HCT116 (cell line): ENCODE measurements at regions not wholly inside any gene's neighbourhood (a gene's known extent, or its start where the extent isn't known, plus 50 kb on each side); places are given as distances from the start of the nearest gene placed in this dataset.

Experiments used
- ATAC-seq: fragments of 200-7000 bp; cut with Tn5 transposase; 2 replicates; pipeline ENCODE4 v1.9.1; 2020; ENCODE audit warnings: mild to moderate bottlenecking, moderate library complexity
- BruUV-seq: library from RNA; stranded (reverse); fragments of 400-500 nt; replicated peaks from 2 replicates; lab custom pipeline; 2021; lab: Mats Ljungman, UMichigan
- CTCF ChIA-PET: fragments of 300-600 bp; sonication (Branson Sonifier 250); formaldehyde crosslinking; loops from one replicate; lab custom pipeline; 2021; ENCODE audit warnings: antibody characterized with exemption; lab: Charles Lee
- POLR2A ChIA-PET: fragments of 300-600, 350-600 bp; sonication (Branson Sonifier 250); formaldehyde crosslinking; loops from one replicate; lab custom pipeline; 2021; ENCODE audit warnings: antibody characterized with exemption; lab: Charles Lee
- RAD21 ChIA-PET, 2 experiments: fragments of 300-600 bp; sonication (Branson Sonifier 250); formaldehyde crosslinking; loops; one replicate each; lab custom pipeline; 2023; ENCODE audit warnings: low total read pairs in 2 of 2; ENCODE audit not compliant: uncharacterized antibody in 2 of 2, unreplicated experiment in 2 of 2, low non-redundant PET in 1 of 2; lab: Charles Lee
- DNase-seq: peaks from one replicate; pipeline ENCODE4 v3.0.0-alpha.2; 2010; ENCODE audit warnings: low read depth, low spot score
- H2AFZ ChIP-seq: fragments of 200-600 bp; shearing (Covaris generic), sonication (generic); 2 replicates; pipeline ENCODE4 v1.6.1; 2017; ENCODE audit warnings: low read depth, mixed run types, mixed read lengths, antibody characterized with exemption, low read length; ENCODE audit not compliant: poor library complexity, severe bottlenecking
- H3K27ac ChIP-seq: 2 replicates; pipeline ENCODE4 v1.5.1; 2012; ENCODE audit warnings: low read depth, low read length
- H3K27me3 ChIP-seq: fragments of 200-600 bp; sonication (generic); 2 replicates; pipeline ENCODE4 v1.6.1; 2016; ENCODE audit warnings: mixed run types, low read length, mixed read lengths; ENCODE audit not compliant: insufficient read depth
- H3K36me3 ChIP-seq, 2 experiments: fragments of 200-500 bp in 1 of 2; fragments of 200-600 bp in 1 of 2; sonication (Bioruptor generic) in 1 of 2; sonication (generic) in 1 of 2; 2 replicates each; pipeline versions ENCODE4 v1.5.1 to v1.6.1; 2014 to 2016; ENCODE audit warnings: low read length in 2 of 2, inconsistent platforms in 1 of 2, mixed read lengths in 1 of 2, mixed run types in 1 of 2; ENCODE audit not compliant: insufficient read depth in 2 of 2, control insufficient read depth in 1 of 2
- H3K4me1 ChIP-seq, 2 experiments: fragments of 200-600 bp in 1 of 2; sonication (generic) in 1 of 2; 2 replicates each; pipeline versions ENCODE4 v1.5.1 to v1.6.1; 2012 to 2017; ENCODE audit warnings: low read length in 2 of 2, inconsistent platforms in 1 of 2, mild to moderate bottlenecking in 1 of 2, mixed read lengths in 1 of 2, mixed run types in 1 of 2, moderate library complexity in 1 of 2; ENCODE audit not compliant: insufficient read depth in 2 of 2, control insufficient read depth in 1 of 2
- H3K4me2 ChIP-seq: fragments of 200-600 bp; sonication (generic); 2 replicates; pipeline ENCODE4 v1.6.1; 2017; ENCODE audit warnings: mixed run types, low read length, mixed read lengths
- H3K4me3 ChIP-seq, 2 experiments: fragments of 200-600 bp in 1 of 2; sonication (generic) in 1 of 2; replicated peaks in 1 of 2; 2 replicates each; pipeline ENCODE4 v1.5.1; 2011 to 2016; ENCODE audit warnings: low read length in 2 of 2, control low read depth in 1 of 2, low read depth in 1 of 2, mild to moderate bottlenecking in 1 of 2, mixed read lengths in 1 of 2, mixed run types in 1 of 2
- H3K79me2 ChIP-seq: fragments of 200-600 bp; sonication (generic); 2 replicates; pipeline ENCODE4 v1.6.1; 2017; ENCODE audit warnings: mild to moderate bottlenecking, mixed run types, low read length, moderate library complexity, mixed read lengths; ENCODE audit not compliant: insufficient read depth
- H3K9ac ChIP-seq: fragments of 200-600 bp; sonication (generic); 2 replicates; pipeline ENCODE4 v1.6.1; 2016; ENCODE audit warnings: low read length, mixed read lengths
- H3K9me2 ChIP-seq: fragments of 200-600 bp; sonication (generic), shearing (Covaris generic); 2 replicates; pipeline ENCODE4 v1.6.1; 2017; ENCODE audit warnings: mixed run types, mild to moderate bottlenecking, moderate library complexity; ENCODE audit not compliant: insufficient read depth
- H3K9me3 ChIP-seq, 2 experiments: fragments of 200-500 bp in 1 of 2; fragments of 200-600 bp in 1 of 2; sonication (Bioruptor generic) in 1 of 2; sonication (generic) in 1 of 2; 2 replicates each; pipeline ENCODE4 v1.6.1; 2014 to 2017; ENCODE audit warnings: low read length in 2 of 2, mixed read lengths in 2 of 2, inconsistent platforms in 1 of 2, low read depth in 1 of 2, mild to moderate bottlenecking in 1 of 2, mixed run types in 1 of 2, moderate library complexity in 1 of 2; ENCODE audit not compliant: control insufficient read depth in 1 of 2, insufficient read depth in 1 of 2
- H4K20me1 ChIP-seq: fragments of 200-600 bp; sonication (generic), shearing (Covaris generic); 2 replicates; pipeline ENCODE4 v1.6.1; 2017; ENCODE audit warnings: mixed run types, mild to moderate bottlenecking, moderate library complexity; ENCODE audit not compliant: insufficient read depth
- EGR1 ChIP-seq: IDR thresholded peaks from 2 replicates; pipeline ENCODE4 v1.6.1; 2012; ENCODE audit warnings: low read depth
- FOSL1 ChIP-seq: IDR thresholded peaks from 2 replicates; pipeline ENCODE4 v1.6.1; 2012; ENCODE audit warnings: low read depth
- JUND ChIP-seq: IDR thresholded peaks from 2 replicates; pipeline ENCODE4 v1.6.1; 2012
- POLR2A ChIP-seq: IDR thresholded peaks from 2 replicates; pipeline ENCODE4 v1.7.0; 2011; ENCODE audit warnings: borderline replicate concordance; ENCODE audit not compliant: insufficient read depth, insufficient read length; ENCODE audit errors: extremely low read depth
- REST ChIP-seq: IDR thresholded peaks from 2 replicates; pipeline ENCODE4 v1.6.1; 2012; ENCODE audit warnings: low read depth
- SRF ChIP-seq: IDR thresholded peaks from 2 replicates; pipeline ENCODE4 v1.6.1; 2012; ENCODE audit warnings: low read depth
- YY1 ChIP-seq: IDR thresholded peaks from 2 replicates; pipeline ENCODE4 v1.6.1; 2011; ENCODE audit warnings: low read length, low read depth, moderate library complexity, mild to moderate bottlenecking; ENCODE audit not compliant: insufficient replicate concordance; ENCODE audit errors: extremely low read depth
- ZBTB33 ChIP-seq: IDR thresholded peaks from 2 replicates; pipeline ENCODE4 v1.6.1; 2011; ENCODE audit warnings: mild to moderate bottlenecking, low read length, moderate library complexity; ENCODE audit not compliant: insufficient replicate concordance; ENCODE audit errors: extremely low read depth
- ZFX ChIP-seq: fragments of 450-650 bp; IDR thresholded peaks from 2 replicates; pipeline ENCODE4 v1.6.1; 2017
- ZNF274 ChIP-seq: fragments of 200-500 bp; sonication (Bioruptor generic); IDR thresholded peaks from 2 replicates; pipeline ENCODE4 v1.6.1; 2014; ENCODE audit warnings: mild to moderate bottlenecking, low read depth, low read length, inconsistent platforms
- intact Hi-C: fragments of 100-400 bp; cut with micrococcal nuclease; formaldehyde crosslinking; loops from 2 replicates; pipeline ENCODE4 v1.10.0; 2022
- TF ChIP-seq, protein P1 (sequence below): IDR thresholded peaks from 2 replicates; pipeline ENCODE4 v1.6.1; 2012

DNA sequence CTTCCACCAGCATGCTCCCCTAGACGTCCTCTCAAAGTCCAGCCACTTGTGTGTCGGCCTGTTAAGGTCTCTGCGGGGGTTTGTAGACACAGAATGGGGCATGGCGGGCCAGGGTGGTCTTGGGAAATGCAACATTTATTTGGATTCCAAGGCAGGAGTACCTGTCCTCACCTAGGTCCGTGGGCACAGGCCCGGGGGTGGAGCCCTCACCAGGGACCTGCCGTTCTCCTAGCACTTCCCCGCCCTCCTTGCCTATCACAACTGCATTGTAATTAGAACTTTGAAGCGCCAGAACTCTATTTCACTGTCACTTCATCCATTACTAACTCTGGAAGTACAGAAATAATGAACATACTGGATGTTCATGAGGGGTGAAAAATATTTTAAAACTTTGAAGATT lies 268.3 kb upstream of the ACTBL2 start:
- Histone ChIP-seq H3K9me2 (no peaks in the 10 kb centered on the region), H3K4me3 (no peak overlapping the region), H3K9ac (no peak overlapping the region), H3K9me3 (no peaks in the 10 kb centered on the region), H4K20me1 (no peaks in the 10 kb centered on the region), H2AFZ (no peak overlapping the region), H3K4me2 (no peak overlapping the region), H3K4me1 (no peaks in the 10 kb centered on the region), H3K27me3 (no peaks in the 10 kb centered on the region), H3K79me2 (no peaks in the 10 kb centered on the region), H3K36me3 (no peaks in the 10 kb centered on the region), H3K27ac (no peak overlapping the region)
- DNase-seq: no peak
- ChIA-PET RAD21 (no interaction called here), POLR2A (no interaction called here), CTCF (no interaction called here)
- intact Hi-C loops: no loop called here
- BruUV-seq: no TSS peak
- TF ChIP-seq ZBTB33 (no peak), SRF (no peak), YY1 (no peak), REST (no peak), ZFX (no peak), JUND (no peak), FOSL1 (no peak), EGR1 (no peak), ZNF274 (no peak), POLR2A (no peak)
- TF ChIP-seq, protein P1, sequence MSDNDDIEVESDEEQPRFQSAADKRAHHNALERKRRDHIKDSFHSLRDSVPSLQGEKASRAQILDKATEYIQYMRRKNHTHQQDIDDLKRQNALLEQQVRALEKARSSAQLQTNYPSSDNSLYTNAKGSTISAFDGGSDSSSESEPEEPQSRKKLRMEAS: no peak
- ATAC-seq: no peak
